IMR-90 (cell line): ENCODE measurements at regions not wholly inside any gene's neighbourhood (a gene's known extent, or its start where the extent isn't known, plus 50 kb on each side); places are given as distances from the start of the nearest gene placed in this dataset.

Source experiments
- BHLHE40 ChIP-seq: fragments of 150-350 bp; IDR thresholded peaks from 2 replicates; pipeline ENCODE4 v1.6.1; 2016; ENCODE audit warnings: mild to moderate bottlenecking, low read depth, low read length
- CEBPB ChIP-seq: IDR thresholded peaks from 2 replicates; pipeline ENCODE4 v1.6.1; 2012; ENCODE audit warnings: low read depth, low read length, improper control_type of control experiment
- CHD1 ChIP-seq: IDR thresholded peaks from 2 replicates; pipeline ENCODE4 v1.6.1; 2012; ENCODE audit warnings: low read depth, low read length, improper control_type of control experiment
- MAFK ChIP-seq: IDR thresholded peaks from 2 replicates; pipeline ENCODE4 v1.6.1; 2012; ENCODE audit warnings: low read depth, low read length, improper control_type of control experiment
- MAZ ChIP-seq: IDR thresholded peaks from 2 replicates; pipeline ENCODE4 v1.6.1; 2012; ENCODE audit warnings: low read depth, mild to moderate bottlenecking, low read length, improper control_type of control experiment, moderate library complexity, borderline replicate concordance
- MXI1 ChIP-seq: IDR thresholded peaks from 2 replicates; pipeline ENCODE4 v1.6.1; 2012; ENCODE audit warnings: low read depth, mild to moderate bottlenecking, low read length, moderate library complexity, borderline replicate concordance
- POLR2A ChIP-seq: IDR thresholded peaks from 2 replicates; pipeline ENCODE4 v1.6.1; 2012; ENCODE audit warnings: mild to moderate bottlenecking, low read depth, low read length
- RAD21 ChIP-seq: IDR thresholded peaks from 2 replicates; pipeline ENCODE4 v1.6.1; 2012; ENCODE audit warnings: low read length, improper control_type of control experiment
- RCOR1 ChIP-seq: IDR thresholded peaks from 2 replicates; pipeline ENCODE4 v1.6.1; 2012; ENCODE audit warnings: mild to moderate bottlenecking, low read length, improper control_type of control experiment; ENCODE audit not compliant: insufficient replicate concordance
- RFX5 ChIP-seq: IDR thresholded peaks from 2 replicates; pipeline ENCODE4 v1.8.0; 2012; ENCODE audit warnings: low read depth, mild to moderate bottlenecking, low read length, moderate library complexity
- SMC3 ChIP-seq: fragments of 150-350 bp; IDR thresholded peaks from 2 replicates; pipeline ENCODE4 v1.6.1; 2016; ENCODE audit warnings: low read depth, mild to moderate bottlenecking, antibody characterized with exemption, low read length, moderate library complexity
- TF ChIP-seq, protein P1 (sequence below): conservative IDR thresholded peaks from 2 replicates; pipeline ENCODE4 v1.5.1; 2012; ENCODE audit warnings: mild to moderate bottlenecking, low read depth, low read length, improper control_type of control experiment
- TF ChIP-seq, protein P2 (sequence below): fragments of 150-350 bp; IDR thresholded peaks from 2 replicates; pipeline ENCODE4 v1.6.1; 2016; ENCODE audit warnings: low read depth, mild to moderate bottlenecking, low read length, moderate library complexity, borderline replicate concordance

DNA sequence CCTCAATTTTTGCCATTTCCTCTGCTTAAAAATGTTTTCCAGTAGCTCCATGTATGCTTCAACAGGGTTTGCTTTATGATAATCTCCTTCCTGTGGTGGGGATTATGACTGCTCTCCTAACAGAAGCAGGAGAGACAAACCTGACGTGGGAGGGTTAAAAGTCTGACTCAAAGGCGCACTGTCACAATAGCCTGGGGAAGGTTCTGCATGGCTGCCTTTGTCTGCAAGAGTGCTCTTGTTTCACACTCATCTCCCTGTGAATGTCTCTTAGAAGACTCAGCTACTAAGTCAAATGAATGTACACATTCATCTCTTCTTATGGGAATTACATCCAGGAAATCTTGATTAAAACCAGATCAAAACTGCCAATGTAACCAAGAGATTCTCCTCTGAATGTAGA, 90.9 kb upstream of the MTAP start:
- TF ChIP-seq BHLHE40 (no peak), POLR2A (no peak), CEBPB (peak; percentile 9; the same call in 1 of the 2 replicates), RAD21 (no peak), RFX5 (no peak), SMC3 (no peak), RCOR1 (no peak), CHD1 (no peak), MXI1 (no peak), MAFK (no peak), MAZ (no peak)
- TF ChIP-seq, protein P1, sequence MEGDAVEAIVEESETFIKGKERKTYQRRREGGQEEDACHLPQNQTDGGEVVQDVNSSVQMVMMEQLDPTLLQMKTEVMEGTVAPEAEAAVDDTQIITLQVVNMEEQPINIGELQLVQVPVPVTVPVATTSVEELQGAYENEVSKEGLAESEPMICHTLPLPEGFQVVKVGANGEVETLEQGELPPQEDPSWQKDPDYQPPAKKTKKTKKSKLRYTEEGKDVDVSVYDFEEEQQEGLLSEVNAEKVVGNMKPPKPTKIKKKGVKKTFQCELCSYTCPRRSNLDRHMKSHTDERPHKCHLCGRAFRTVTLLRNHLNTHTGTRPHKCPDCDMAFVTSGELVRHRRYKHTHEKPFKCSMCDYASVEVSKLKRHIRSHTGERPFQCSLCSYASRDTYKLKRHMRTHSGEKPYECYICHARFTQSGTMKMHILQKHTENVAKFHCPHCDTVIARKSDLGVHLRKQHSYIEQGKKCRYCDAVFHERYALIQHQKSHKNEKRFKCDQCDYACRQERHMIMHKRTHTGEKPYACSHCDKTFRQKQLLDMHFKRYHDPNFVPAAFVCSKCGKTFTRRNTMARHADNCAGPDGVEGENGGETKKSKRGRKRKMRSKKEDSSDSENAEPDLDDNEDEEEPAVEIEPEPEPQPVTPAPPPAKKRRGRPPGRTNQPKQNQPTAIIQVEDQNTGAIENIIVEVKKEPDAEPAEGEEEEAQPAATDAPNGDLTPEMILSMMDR, result no peak
- TF ChIP-seq, protein P2, sequence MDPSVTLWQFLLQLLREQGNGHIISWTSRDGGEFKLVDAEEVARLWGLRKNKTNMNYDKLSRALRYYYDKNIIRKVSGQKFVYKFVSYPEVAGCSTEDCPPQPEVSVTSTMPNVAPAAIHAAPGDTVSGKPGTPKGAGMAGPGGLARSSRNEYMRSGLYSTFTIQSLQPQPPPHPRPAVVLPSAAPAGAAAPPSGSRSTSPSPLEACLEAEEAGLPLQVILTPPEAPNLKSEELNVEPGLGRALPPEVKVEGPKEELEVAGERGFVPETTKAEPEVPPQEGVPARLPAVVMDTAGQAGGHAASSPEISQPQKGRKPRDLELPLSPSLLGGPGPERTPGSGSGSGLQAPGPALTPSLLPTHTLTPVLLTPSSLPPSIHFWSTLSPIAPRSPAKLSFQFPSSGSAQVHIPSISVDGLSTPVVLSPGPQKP, result no peak
